Karpas-422 (cell line): ENCODE measurements at regions not wholly inside any gene's neighbourhood (a gene's known extent, or its start where the extent isn't known, plus 50 kb on each side); places are given as distances from the start of the nearest gene placed in this dataset.

Experiments
- DNase-seq: peaks from one replicate; pipeline ENCODE4 v3.0.0-alpha.2; 2015
- H2AFZ ChIP-seq: fragments of 200-600 bp; sonication (generic); 2 replicates; pipeline ENCODE4 v1.6.1; 2014; ENCODE audit warnings: antibody characterized with exemption, low read length, mixed read lengths
- H3K27ac ChIP-seq: fragments of 200-600 bp; sonication (generic); 2 replicates; pipeline ENCODE4 v1.5.1; 2014; ENCODE audit warnings: mild to moderate bottlenecking, low read length, moderate library complexity
- H3K27me3 ChIP-seq: fragments of 200-600 bp; sonication (generic); 2 replicates; pipeline ENCODE4 v1.6.1; 2014; ENCODE audit warnings: low read length, mixed read lengths
- H3K36me3 ChIP-seq: fragments of 200-600 bp; sonication (generic); 2 replicates; pipeline ENCODE4 v1.6.1; 2014; ENCODE audit warnings: low read length, mixed read lengths; ENCODE audit not compliant: insufficient read depth
- H3K4me1 ChIP-seq: fragments of 200-600 bp; sonication (generic); 2 replicates; pipeline ENCODE4 v1.6.1; 2014; ENCODE audit warnings: mild to moderate bottlenecking, low read length, mixed read lengths
- H3K4me2 ChIP-seq: fragments of 200-600 bp; sonication (generic); 2 replicates; pipeline ENCODE4 v1.6.1; 2014; ENCODE audit warnings: low read length, low read depth, mild to moderate bottlenecking; ENCODE audit not compliant: poor library complexity, severe bottlenecking
- H3K4me3 ChIP-seq: fragments of 200-600 bp; sonication (generic); 2 replicates; pipeline ENCODE4 v1.5.1; 2014; ENCODE audit warnings: mild to moderate bottlenecking, antibody characterized with exemption, low read length, mixed read lengths
- H3K79me2 ChIP-seq: fragments of 200-600 bp; sonication (generic); 2 replicates; pipeline ENCODE4 v1.6.1; 2014; ENCODE audit warnings: mild to moderate bottlenecking, low read length, mixed read lengths
- H3K9ac ChIP-seq: fragments of 200-600 bp; sonication (generic); 2 replicates; pipeline ENCODE4 v1.6.0; 2014; ENCODE audit warnings: low read length
- H3K9me2 ChIP-seq: fragments of 200-600 bp; sonication (generic), shearing (Covaris generic); replicated peaks from 2 replicates; pipeline ENCODE4 v1.6.0; 2014; ENCODE audit warnings: mild to moderate bottlenecking, low read length, moderate library complexity; ENCODE audit not compliant: insufficient read depth
- H3K9me3 ChIP-seq: fragments of 300-700, 200-600 bp; sonication (generic); 2 replicates; pipeline ENCODE4 v1.6.1; 2014; ENCODE audit warnings: low read length, mixed read lengths
- H4K20me1 ChIP-seq: fragments of 200-600 bp; sonication (generic); 2 replicates; pipeline ENCODE4 v1.6.1; 2014; ENCODE audit warnings: mild to moderate bottlenecking, antibody characterized with exemption, low read length, low read depth; ENCODE audit not compliant: insufficient read depth

- H3K9ac ChIP-seq: no peak overlapping the region
- no peaks in the 10 kb centered on the region for H4K20me1 ChIP-seq
- DNase-seq: no peak
- no peaks in the 10 kb centered on the region for H3K9me3 ChIP-seq
- H3K27ac ChIP-seq: no peak overlapping the region
- no peaks in the 10 kb centered on the region for H3K36me3 ChIP-seq
- H2AFZ ChIP-seq: no peak overlapping the region
- H3K9me2 ChIP-seq: peaks cover 9% of the 10 kb centered on the region; the same call in 1 of the 2 replicates
- no peak overlapping the region for H3K4me2 ChIP-seq
- H3K27me3 ChIP-seq: 0 out of 2 replicates have a peak, but pooled peaks cover 3% of the 10 kb centered on the region
- H3K4me1 ChIP-seq: peaks cover 8% of the 10 kb centered on the region; the same call in 1 of the 2 replicates
- H3K4me3 ChIP-seq: no peak overlapping the region
- no peaks in the 10 kb centered on the region for H3K79me2 ChIP-seq
Measured at GRCh38 chr18:42258301-42258965, 303.4 kb downstream of the PIK3C3 start.

GRCh38 chr18:42261731-42262130, 306.7 kb downstream of the PIK3C3 start:
- DNase-seq: no peak
- no peak overlapping the region for H3K4me2 ChIP-seq
- H3K79me2 ChIP-seq: no peaks in the 10 kb centered on the region
- H3K4me3 ChIP-seq: no peak overlapping the region
- H3K9me2 ChIP-seq: peaks cover 9% of the 10 kb centered on the region; the same call in 1 of the 2 replicates
- no peak overlapping the region for H3K9ac ChIP-seq
- no peaks in the 10 kb centered on the region for H3K9me3 ChIP-seq
- H3K36me3 ChIP-seq: no peaks in the 10 kb centered on the region
- no peaks in the 10 kb centered on the region for H4K20me1 ChIP-seq
- H3K27ac ChIP-seq: no peak overlapping the region
- H3K27me3 ChIP-seq: 0 out of 2 replicates have a peak, but pooled peaks cover 3% of the 10 kb centered on the region
- H2AFZ ChIP-seq: no peak overlapping the region
- H3K4me1 ChIP-seq: peaks cover 3% of the 10 kb centered on the region; the same call in 1 of the 2 replicates

GRCh38 chr18:42264497-42264896, 309.5 kb downstream of the PIK3C3 start:
- Histone ChIP-seq H3K79me2 (no peaks in the 10 kb centered on the region), H3K9me3 (no peaks in the 10 kb centered on the region), H4K20me1 (no peaks in the 10 kb centered on the region), H3K9me2 (peaks cover 9% of the 10 kb centered on the region; the same call in 1 of the 2 replicates), H3K27me3 (0 out of 2 replicates have a peak, but pooled peaks cover 3% of the 10 kb centered on the region), H3K4me2 (no peak overlapping the region), H3K4me1 (no peaks in the 10 kb centered on the region), H2AFZ (no peak overlapping the region), H3K36me3 (no peaks in the 10 kb centered on the region), H3K9ac (no peak overlapping the region), H3K27ac (no peak overlapping the region), H3K4me3 (no peak overlapping the region)
- peak; percentile 11 for DNase-seq

GRCh38 chr18:42268186-42268725, 313.2 kb downstream of the PIK3C3 start:
- Histone ChIP-seq H3K79me2 (no peaks in the 10 kb centered on the region), H3K9me3 (no peaks in the 10 kb centered on the region), H3K27ac (no peak overlapping the region), H3K9me2 (no peaks in the 10 kb centered on the region), H3K9ac (no peak overlapping the region), H2AFZ (no peak overlapping the region), H3K4me1 (no peaks in the 10 kb centered on the region), H3K4me3 (no peak overlapping the region), H3K4me2 (no peak overlapping the region), H3K36me3 (no peaks in the 10 kb centered on the region), H4K20me1 (no peaks in the 10 kb centered on the region), H3K27me3 (0 out of 2 replicates have a peak, but pooled peaks cover 2% of the 10 kb centered on the region)
- DNase-seq: no peak

GRCh38 chr18:42268798-42269197, 313.8 kb downstream of the PIK3C3 start:
- Histone ChIP-seq H3K4me3 (no peak overlapping the region), H3K9me3 (no peaks in the 10 kb centered on the region), H2AFZ (no peak overlapping the region), H3K4me2 (no peak overlapping the region), H3K79me2 (no peaks in the 10 kb centered on the region), H3K9me2 (no peaks in the 10 kb centered on the region), H3K27me3 (no peaks in the 10 kb centered on the region), H4K20me1 (no peaks in the 10 kb centered on the region), H3K27ac (no peak overlapping the region), H3K36me3 (no peaks in the 10 kb centered on the region), H3K9ac (no peak overlapping the region), H3K4me1 (no peaks in the 10 kb centered on the region)
- no peak for DNase-seq

GRCh38 chr18:42271647-42272414, 316.8 kb downstream of the PIK3C3 start:
- Histone ChIP-seq H3K9me2 (no peaks in the 10 kb centered on the region), H3K9ac (no peak overlapping the region), H3K4me2 (no peak overlapping the region), H2AFZ (no peak overlapping the region), H3K79me2 (no peaks in the 10 kb centered on the region), H3K27me3 (no peaks in the 10 kb centered on the region), H3K9me3 (no peaks in the 10 kb centered on the region), H3K27ac (no peak overlapping the region), H3K4me3 (no peak overlapping the region), H3K36me3 (no peaks in the 10 kb centered on the region), H3K4me1 (no peaks in the 10 kb centered on the region), H4K20me1 (no peaks in the 10 kb centered on the region)
- DNase-seq: peak; percentile 24

GRCh38 chr18:42274488-42275137, 319.6 kb downstream of the PIK3C3 start:
- H3K9me3 ChIP-seq: no peaks in the 10 kb centered on the region
- H3K4me1 ChIP-seq: no peaks in the 10 kb centered on the region
- no peaks in the 10 kb centered on the region for H3K9me2 ChIP-seq
- no peak overlapping the region for H3K4me3 ChIP-seq
- H3K27ac ChIP-seq: no peak overlapping the region
- no peaks in the 10 kb centered on the region for H3K36me3 ChIP-seq
- no peaks in the 10 kb centered on the region for H4K20me1 ChIP-seq
- no peaks in the 10 kb centered on the region for H3K27me3 ChIP-seq
- H3K79me2 ChIP-seq: no peaks in the 10 kb centered on the region
- H3K9ac ChIP-seq: no peak overlapping the region
- H2AFZ ChIP-seq: no peak overlapping the region
- DNase-seq: peak; percentile 76
- no peak overlapping the region for H3K4me2 ChIP-seq

- Histone ChIP-seq H3K4me2 (no peak overlapping the region), H3K9me2 (no peaks in the 10 kb centered on the region)
Measured at GRCh38 chr18:42275138-42275535, 320.1 kb downstream of the PIK3C3 start.

More at GRCh38 chr18:42275138-42275535, 320.1 kb downstream of the PIK3C3 start:
- no peaks in the 10 kb centered on the region for H3K27me3 ChIP-seq
- DNase-seq: peak; percentile 31
- no peaks in the 10 kb centered on the region for H3K79me2 ChIP-seq
- no peak overlapping the region for H2AFZ ChIP-seq
- H3K27ac ChIP-seq: no peak overlapping the region
- no peaks in the 10 kb centered on the region for H3K9me3 ChIP-seq
- no peaks in the 10 kb centered on the region for H4K20me1 ChIP-seq
- no peak overlapping the region for H3K9ac ChIP-seq
- no peaks in the 10 kb centered on the region for H3K4me1 ChIP-seq
- no peaks in the 10 kb centered on the region for H3K36me3 ChIP-seq
- H3K4me3 ChIP-seq: no peak overlapping the region
